Kasumi-1 (cell line): ENCODE measurements at regions not wholly inside any gene's neighbourhood (a gene's known extent, or its start where the extent isn't known, plus 50 kb on each side); places are given as distances from the start of the nearest gene placed in this dataset.
"Not testable (repeated sequence)": the region's sequence is repeated elsewhere in the genome, so short reads cannot be mapped to it uniquely, and the experiment has no call there.

Experiments
- DNase-seq, 2 experiments: peaks; one replicate each; lab custom pipeline; 2025; lab: John Stamatoyannopoulos, UW

DNA sequence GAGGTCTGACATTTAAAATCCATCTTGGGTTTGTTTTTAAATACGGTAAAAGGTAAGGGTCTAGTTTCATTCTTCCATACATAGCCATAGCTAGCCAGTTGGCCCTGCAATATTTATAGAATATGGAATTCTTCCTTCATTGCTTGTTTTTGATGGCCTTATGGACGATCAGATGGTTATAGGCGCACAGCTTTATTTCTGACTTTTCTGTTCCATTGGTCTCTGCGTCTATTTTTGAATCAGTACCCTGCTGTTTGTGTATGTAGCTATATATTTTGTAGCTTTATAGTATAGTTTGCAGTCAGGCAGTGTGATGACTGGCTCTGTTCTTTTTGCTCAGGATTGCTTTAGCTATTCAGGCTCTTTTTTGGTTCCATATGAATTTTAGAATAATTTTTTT is 366.8 kb upstream of the MIS18BP1 start:
- no peak for DNase-seq

DNA sequence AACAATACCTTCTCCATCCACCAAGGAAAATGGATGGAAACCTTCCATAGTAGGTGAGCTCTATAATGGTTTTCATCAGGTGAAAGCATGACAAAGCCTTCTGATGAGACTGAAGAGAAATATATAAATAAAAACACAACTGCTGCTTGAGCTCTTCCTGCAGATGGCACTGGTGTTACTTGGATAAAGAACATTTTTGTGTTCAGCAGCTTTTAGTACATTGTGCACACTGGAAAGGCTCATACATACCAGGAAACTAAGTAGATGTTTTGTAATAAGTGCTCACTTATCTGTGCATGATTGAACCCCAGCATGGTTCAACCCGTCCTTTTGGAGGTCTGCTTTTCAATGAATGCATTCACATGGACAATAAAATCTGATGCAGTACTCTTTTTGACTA is 357.3 kb upstream of the MIS18BP1 start:
- peak; percentile 64 to 75 for DNase-seq

DNA sequence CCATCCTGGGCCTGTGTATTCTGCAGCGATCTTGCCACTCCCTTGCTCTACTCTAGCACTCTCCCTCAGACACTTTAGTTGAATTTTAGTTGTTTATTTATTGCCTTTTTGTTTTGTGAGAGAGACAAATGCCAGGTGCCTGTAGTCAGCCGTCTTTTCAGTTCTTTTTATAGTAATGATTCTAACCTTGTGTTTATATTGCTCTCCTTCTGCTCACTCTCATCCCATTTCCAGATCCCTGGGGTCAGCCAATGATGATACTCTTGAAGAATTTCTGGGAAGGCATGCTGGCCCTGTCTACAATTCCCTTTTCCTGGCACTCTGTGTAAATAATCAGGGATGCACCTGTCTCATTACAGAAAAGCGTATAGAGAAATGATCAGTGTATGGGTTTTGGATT is 334.1 kb upstream of the MIS18BP1 start:
- DNase-seq: no peak

DNA sequence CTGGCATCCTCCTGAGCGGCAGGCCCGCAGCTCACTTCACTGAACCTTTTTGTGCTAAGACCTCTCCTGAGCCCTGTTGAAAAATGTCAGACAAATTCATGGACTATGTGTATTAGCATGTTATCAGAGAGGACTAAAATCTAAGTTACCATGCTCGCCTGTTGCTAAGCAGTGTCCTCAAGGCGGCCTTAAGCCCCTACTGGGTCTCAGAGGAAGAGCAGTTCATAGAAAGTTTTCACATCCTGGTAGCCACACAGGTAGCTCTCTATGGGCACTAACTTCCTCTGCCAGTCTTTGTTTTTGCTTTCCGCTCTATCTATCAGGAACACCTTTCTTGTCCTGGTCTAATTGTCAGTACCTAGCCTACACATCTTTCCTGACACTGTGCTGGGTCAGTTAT is 306.6 kb upstream of the MIS18BP1 start:
- no peak for DNase-seq

DNA sequence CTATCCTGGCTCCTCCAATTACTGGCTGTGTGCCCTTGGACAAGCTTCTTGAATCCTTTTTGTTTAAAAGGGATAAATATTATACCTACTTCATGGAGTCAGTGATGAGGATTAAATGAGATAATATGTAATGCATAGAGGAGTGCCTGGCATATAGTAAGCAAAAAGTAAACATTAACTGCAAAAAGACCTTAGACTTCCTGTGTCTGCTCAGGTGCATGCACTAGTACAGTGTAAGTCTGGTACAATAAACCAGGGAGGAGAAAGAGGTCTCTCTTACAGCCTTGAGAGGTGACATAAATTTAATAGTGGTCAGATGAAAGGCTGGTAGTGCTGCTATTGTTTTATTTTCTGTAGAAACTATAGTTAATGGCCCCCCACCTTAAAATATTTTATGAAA is 305.2 kb upstream of the MIS18BP1 start:
- no peak for DNase-seq

DNA sequence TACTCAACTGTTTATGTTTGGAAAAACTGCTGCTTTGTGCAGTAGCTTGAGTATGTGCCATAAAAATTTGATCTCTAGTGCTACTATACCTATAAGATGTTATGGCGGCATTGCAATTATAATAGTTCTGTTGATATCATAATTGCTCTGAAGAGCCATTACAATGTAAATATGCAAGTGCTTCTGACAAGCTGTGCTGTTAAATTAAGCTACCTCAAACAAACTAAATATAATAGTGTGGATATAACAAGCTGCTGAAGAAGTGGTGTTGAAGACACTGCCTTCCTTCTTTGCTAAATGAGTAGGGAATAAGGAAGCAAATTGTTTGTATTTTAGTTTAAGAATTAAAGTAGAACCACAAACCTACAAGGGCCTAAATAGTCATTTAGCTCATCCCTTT is 301.0 kb upstream of the MIS18BP1 start:
- DNase-seq: no peak

DNA sequence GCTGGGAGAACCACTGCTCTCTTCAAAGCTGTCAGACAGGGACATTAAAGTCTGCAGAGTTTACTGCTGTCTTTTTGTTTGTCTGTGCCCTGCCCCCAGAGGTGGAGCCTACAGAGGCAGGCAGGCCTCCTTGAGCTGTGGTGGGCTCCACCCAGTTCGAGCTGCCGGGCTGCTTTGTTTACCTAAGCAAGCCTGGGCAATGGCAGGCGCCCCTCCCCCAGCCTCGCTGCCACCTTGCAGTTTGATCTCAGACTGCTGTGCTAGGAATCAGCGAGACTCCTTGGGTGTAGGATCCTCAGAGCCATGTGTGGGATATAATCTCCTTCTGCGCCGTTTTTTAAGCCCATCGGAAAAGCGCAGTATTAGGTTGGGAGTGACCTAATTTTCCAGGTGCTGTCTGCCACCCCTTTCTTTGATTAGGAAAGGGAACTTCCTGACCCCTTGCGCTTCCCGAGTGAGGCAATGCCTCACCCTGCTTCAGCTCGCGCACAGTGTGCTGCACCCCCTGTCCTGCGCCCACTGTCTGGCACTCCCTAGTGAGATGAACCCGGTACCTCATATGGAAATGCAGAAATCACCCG is 298.3 kb upstream of the MIS18BP1 start:
- DNase-seq: not testable (repeated sequence)

DNA sequence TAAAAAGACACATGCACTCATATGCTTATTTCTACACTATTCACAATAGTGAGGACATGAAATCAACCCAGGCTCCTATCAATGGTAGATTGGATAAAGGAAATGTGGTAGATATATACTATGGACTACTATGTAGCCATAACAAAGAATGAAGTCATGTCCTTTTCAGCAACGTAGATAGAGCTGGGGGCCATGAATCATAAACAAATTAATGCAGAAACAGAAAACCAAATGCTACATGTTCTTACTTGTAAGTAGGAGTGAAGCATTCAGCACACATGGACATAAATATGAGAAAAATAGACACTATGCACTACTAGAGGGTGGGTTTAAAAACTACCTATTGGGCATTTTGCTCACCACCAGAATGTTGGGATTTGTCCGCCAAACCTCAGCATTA is 278.0 kb upstream of the MIS18BP1 start:
- no peak for DNase-seq

DNA sequence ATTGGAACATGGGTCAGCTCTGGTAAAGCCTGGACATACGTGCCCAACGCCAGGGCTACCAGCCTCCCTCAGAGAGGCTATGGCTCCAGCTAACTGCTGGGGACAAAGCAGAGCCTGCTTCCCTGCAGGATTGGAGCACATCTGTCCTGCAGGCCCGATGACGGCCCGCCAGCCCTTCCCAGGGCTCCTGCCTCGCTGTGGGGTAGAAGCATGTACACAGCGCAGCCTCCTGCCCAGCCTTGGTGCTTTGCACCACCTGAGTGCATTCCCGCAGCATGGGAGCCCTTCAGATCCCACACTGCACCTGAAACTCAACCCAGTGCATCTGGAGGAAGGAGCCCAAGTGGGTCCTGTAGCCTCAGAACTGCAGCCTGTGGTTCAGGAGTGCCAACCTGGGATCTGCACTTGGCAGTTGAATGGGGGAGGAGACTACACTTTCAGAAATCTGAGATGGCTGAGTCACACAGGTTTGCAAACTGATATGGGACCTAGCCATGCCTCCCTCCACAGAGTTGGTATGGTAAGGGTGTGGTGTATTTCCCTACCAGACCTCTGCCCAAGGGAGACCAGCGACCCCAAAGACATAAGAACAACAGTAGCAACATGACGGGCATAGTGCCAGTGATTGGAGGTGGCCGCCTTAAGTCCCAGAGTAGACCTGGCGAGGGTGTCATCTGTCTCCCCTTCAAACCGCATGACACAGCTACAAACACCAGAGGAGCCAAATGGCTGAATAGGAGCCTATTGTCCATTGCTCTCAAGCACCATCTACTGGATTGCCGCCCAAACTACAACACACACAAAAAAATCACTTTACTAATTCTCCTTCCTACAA is 273.9 kb upstream of the MIS18BP1 start:
- DNase-seq: peak; percentile 60 to 77

DNA sequence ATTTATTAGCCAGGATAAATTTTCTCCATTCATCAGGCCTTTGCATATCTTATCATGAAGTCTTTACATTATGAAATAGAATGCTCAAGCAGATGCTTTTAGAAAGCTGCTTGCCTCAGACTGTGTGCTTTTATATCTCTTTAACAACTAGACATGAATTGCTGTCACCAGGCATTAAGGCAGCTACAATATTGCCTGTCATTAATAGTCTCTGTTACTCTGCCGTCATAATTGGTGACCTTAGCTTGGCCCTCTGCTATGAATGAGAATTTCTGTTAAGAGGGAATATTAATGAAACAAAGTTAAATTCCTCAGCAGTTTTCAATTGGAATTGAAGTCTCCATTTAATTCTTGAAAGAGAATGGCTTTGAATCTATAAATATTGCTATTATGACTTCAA is 266.8 kb upstream of the MIS18BP1 start:
- DNase-seq: no peak

DNA sequence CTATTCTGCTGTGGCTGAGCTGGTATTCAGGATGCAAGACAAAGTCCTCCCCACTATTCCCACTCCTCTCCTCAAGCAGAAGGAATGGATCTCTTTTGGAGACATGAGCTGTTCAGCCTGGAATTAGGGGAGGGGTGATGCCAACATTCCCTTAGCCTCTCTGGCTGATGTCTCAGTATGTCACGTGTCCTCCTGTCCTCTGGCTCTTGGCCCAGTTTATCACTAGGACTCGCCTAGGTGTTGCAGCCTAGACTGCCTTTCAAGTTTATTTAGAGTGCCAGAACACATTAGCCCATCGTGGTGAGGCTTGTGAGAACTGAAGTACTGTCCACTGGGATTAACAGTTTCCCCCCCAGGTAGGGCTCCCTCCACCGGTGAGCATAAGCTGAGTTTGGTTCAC is 239.9 kb upstream of the MIS18BP1 start:
- DNase-seq: no peak

DNA sequence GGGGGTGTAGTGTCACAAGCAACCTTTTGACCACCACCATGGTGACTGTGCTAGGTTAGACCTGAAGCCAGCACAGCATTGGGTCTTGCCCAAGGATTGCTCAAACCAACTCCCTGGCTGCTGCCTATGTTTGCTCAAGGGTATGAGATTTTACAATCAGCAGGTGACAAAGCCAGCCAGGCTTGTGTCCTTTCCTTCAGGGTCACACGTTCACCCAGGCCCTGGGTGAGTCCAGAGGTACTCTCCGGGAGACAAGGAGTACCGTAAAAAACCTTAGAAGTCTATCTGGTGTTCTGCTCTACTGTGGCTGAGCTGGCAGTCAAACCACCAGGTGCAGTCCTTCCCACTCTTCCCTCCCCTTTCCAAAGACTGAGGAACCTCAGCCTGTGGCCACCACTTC is 238.9 kb upstream of the MIS18BP1 start:
- DNase-seq: no peak

DNA sequence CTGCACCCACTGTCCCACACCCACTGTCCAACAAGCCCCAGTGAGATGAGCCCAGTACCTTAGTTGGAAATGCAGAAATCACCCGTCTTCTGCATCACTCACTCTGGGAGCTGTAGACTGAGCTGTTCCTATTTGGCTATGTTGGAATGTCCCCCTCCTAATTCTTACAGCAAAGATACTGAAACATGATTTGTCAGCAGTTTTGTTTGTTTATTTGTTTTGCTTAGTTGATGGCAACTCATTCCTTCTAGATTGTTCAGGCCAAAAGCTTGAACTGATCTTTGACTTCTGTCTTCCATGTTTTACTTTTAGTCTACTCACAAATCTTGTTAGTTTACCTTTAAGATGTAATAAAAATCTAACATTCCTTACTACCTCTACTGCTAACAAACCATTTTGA is 233.6 kb upstream of the MIS18BP1 start:
- DNase-seq: no peak

DNA sequence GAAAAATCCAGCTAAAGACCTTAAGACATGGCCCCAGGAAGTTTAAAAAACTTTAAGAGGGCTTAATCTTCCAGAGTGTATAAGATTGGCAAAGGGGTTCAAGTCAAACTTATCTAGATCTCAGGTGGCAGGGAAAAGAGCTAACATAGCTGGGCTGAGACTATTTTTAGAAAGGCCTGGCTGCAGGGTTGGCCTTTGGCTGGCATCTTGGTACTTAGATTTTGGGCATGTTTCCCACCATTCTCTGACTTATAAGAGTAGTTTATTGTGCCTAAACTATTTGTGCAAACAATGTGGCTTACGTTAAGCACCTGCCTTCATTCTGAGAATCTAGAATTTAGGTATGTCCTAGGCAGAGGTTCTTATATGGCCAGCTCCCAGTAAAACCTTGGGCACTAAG is 214.0 kb upstream of the MIS18BP1 start:
- DNase-seq: no peak

DNA sequence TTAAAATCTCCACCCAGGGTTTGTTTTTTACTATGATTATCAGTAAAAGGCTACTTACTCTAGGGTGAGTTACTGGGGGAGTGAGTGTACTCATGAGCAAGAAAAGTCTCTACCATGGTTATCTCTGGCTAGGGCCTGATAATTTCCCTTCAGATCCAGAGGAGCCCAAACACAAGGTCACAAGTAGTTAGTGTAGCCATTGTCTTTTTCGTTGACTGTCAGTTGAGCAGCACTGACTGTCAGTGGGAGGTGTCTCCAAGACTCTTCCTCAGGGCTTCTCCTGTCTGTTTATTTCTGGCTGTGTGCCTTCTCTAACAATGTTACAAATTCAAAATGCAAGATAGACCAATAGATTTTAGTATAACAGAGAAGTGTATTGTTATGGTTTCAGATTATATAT is 181.2 kb upstream of the MIS18BP1 start:
- DNase-seq: no peak

DNA sequence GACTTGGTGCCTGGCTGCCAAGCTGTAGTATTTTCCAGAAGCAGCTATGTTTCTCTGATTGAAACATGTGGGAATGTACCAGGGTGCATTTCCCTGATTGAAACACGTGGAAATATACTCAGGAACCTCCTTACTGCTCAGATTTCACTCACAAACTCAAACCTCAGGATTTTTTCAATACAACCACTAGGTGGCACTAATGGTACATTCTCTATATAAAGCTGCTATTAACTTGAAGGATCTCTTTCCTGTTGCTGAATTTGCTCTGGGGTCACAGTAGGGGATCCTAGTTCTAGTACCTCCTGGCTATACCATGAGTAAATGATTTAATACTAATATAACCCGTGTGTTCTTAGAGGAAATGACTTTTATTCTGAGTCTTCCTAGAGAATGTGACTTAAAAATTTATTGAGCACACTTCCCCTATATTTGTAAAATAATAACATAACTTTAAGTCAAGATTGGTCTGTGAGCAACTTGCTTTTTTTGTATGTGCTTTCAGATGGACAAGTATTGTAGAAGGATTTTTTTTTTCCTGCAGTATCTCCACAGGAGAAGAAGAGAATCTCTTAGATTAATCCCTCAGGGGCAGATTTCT is 173.8 kb upstream of the MIS18BP1 start:
- peak; percentile 71 to 90 for DNase-seq

DNA sequence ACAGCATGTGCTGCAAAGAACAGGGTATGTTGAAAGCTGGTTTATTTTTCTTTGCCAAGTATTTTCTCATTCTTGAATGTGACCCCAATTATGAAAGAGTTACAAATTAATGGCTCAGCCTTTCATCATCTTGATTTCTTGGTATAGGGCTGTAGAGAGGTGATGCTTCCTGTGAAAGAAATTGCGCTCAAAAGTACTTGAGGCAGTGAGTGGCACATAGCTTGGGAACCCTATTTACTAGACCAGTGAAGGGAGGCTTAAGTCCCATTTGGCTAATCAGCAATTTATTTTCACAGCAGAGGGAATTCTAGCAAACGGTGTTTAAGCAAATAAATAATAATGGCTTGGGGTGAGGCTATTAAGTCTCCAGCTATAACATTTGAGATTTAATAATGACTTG is 153.9 kb upstream of the MIS18BP1 start:
- no peak for DNase-seq

DNA sequence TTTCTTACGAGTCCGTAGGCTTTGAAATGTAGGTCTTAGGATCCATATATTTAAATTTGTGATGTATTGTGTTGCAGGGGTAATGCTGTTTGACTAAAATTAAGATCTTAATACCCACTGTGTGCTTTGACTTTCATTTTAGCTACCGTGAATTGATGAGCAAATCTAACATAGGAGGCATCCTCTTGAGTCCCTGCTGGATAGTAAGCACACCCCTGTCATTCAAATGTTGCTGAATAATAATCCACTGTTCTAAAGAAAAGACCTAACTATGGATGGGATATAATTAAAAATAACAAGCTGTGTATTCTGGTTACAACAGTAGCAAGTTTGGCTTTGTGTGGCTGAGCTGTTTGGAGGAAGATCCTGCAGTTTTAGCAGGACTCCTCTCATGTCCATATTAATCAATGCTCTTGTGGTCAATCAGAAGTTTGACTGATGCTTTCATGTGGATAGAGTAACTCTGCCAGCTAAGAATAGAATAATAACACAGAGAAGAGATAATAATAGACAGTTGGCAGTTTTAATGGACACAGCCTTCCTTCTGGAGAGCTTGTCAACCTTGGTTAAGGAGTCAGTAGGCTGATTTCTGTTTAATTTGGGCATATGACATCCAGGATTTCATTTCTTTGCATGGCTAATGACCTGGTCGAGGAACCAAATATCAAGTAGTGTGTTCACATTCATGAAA is 148.1 kb upstream of the MIS18BP1 start:
- DNase-seq: no peak

DNA sequence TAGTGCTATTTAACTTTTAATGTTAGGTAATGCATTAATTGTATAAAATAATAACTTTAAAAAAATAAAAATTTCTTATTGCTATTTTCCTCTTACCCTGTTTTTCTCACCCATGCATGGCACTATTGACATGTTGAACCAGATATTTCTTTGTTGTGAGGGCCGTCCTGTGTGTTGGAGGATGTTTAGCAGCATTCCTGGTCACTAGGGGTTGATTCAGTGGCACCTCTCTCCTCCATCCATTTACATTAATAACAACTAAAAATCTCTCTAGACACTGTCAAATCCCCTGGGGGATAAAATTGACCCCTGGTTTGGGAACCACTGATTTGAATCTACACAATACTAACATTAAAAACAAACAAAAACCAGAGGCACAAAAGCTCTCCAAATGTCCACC is 147.5 kb upstream of the MIS18BP1 start:
- no peak for DNase-seq

DNA sequence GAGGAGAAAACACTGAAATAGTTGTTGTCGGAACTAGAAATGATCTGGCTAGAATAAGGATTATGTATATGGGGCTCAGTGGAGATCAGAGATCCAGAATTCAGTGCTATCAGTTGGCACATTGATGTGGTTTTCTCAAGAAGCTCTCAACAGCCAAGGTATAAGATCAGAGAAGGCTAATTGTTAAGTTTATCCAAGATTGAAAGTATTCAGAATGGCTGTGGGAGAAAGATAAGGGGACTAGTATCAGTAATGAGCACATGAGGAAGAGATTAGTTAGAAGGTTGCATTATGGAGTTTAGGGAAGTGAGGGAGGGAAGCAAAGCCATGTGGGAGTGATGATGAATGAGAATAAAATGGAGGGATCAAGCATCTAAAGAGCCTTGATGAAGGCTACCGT is 128.1 kb upstream of the MIS18BP1 start:
- DNase-seq: no peak

DNA sequence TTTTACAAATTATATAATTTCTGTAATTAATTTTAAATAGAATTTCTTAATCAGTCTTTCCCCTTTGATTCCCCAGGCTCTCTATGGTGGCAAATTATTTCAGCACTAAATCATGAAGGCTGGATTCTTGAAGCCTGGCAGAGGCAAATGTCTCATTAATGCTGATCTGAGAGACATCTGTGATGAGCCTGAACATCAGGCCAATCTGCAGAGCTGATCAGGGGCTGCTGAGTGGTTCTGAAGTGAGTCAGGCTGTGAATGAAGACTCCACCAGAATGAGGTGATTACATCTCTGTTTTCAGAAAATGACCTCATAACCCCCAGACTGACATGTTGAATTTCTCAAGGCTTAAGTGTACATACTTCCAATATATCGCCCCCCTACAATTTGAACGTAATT is 124.2 kb upstream of the MIS18BP1 start:
- no peak for DNase-seq

DNA sequence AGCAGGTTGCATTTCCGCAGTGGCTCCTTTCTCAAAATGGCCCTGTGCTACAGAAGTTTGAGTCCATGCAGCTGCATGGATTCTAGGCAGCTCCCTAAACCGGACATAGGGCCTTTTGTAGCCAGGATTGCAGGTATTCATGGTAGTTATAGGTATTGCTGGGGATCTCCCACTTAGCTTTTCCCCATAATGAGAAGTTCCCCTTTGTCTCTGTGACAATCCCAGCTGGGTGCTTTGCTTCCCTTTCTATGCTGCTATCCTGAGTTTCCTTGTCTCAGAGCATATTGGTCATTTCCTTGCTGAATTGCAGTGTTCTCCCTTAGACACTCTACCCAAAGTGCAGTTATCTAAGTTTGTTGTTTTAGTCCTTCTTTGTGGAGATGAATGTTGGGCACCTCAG is 120.9 kb upstream of the MIS18BP1 start:
- DNase-seq: peak in 1 of 2 experiments; percentile 6

DNA sequence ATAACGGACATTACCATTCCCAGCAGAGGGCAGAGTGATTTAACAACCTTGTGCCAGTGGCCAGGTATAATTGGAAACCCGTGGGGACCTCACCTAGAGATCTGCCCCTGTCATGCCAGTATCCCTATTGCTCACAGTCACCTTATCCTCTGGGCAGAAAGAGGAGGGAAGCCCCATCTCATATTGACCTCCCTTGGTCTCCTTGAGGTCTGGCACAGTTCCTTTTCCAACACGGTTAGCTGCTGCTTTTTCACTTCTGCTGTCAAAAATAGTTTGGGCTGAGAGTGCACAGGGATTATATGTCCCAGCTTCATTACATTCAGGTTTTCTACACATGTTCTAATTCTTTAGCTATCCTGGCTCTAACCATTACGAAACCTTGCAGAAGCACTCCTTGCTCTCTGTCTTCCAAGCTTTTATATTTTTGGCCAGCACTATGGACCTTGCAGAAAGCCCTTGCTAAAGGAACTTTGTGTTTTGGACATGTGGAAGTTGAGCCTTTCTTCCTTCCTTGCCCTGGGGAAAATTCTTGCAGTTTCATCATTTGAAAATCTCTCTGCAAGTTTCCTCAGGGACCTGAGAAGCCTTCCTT is 111.7 kb upstream of the MIS18BP1 start:
- no peak for DNase-seq
